ENCODE measurements at regions not wholly inside any gene's neighbourhood (a gene's known extent, or its start where the extent isn't known, plus 50 kb on each side); places are given as distances from the start of the nearest gene placed in this dataset.

GRCh38 chr2:134014196-134014960 lies 239.5 kb upstream of the MGAT5 start:
- TF ChIP-seq, protein P1, sequence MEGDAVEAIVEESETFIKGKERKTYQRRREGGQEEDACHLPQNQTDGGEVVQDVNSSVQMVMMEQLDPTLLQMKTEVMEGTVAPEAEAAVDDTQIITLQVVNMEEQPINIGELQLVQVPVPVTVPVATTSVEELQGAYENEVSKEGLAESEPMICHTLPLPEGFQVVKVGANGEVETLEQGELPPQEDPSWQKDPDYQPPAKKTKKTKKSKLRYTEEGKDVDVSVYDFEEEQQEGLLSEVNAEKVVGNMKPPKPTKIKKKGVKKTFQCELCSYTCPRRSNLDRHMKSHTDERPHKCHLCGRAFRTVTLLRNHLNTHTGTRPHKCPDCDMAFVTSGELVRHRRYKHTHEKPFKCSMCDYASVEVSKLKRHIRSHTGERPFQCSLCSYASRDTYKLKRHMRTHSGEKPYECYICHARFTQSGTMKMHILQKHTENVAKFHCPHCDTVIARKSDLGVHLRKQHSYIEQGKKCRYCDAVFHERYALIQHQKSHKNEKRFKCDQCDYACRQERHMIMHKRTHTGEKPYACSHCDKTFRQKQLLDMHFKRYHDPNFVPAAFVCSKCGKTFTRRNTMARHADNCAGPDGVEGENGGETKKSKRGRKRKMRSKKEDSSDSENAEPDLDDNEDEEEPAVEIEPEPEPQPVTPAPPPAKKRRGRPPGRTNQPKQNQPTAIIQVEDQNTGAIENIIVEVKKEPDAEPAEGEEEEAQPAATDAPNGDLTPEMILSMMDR (IDR thresholded peaks at IDR 0.05): no peak
- TF ChIP-seq ZFX (IDR thresholded peaks at IDR 0.05; ENCODE audit: borderline replicate concordance): no peak

Measured in 22Rv1 (cell line).